K562 (cell line): ENCODE measurements at regions not wholly inside any gene's neighbourhood (a gene's known extent, or its start where the extent isn't known, plus 50 kb on each side); places are given as distances from the start of the nearest gene placed in this dataset.

Source experiments
- CEBPB ChIP-seq: fragments of 450-650 bp; IDR thresholded peaks from 2 replicates; pipeline ENCODE4 v1.6.1; 2016; ENCODE audit warnings: missing genetic modification characterization, missing compliant biosample characterization
- MBD1 ChIP-seq: fragments of 250-450 bp; sonication (Bioruptor Pico); IDR thresholded peaks from 2 replicates; pipeline ENCODE4 v1.8.0; 2022; ENCODE audit warnings: inconsistent platforms
- SREBF2 ChIP-seq: sonication (generic); formaldehyde crosslinking; IDR thresholded peaks from 2 replicates; pipeline ENCODE4 v1.4.0; 2020; ENCODE audit warnings: mild to moderate bottlenecking, missing genetic modification reagents
- TARDBP ChIP-seq: fragments of 450-650 bp; IDR thresholded peaks from 2 replicates; pipeline ENCODE4 v1.6.1; 2016
- TRIM24 ChIP-seq, 2 experiments: fragments of 450-650 bp; IDR thresholded peaks; 2 replicates each; pipeline ENCODE4 v1.6.1; 2016
- ZNF609 ChIP-seq: sonication (generic); formaldehyde crosslinking; IDR thresholded peaks from 2 replicates; pipeline ENCODE4 v1.8.1; 2023; ENCODE audit warnings: missing genetic modification reagents, mild to moderate bottlenecking, borderline replicate concordance

- TF ChIP-seq CEBPB (no peak), TARDBP (no peak), SREBF2 (CRISPR knock-in tag) (no peak), ZNF609 (CRISPR knock-in tag) (no peak), TRIM24 (IDR thresholded peaks at IDR 0.05) (no peak), MBD1 (CRISPR knock-in tag) (no peak)
These were observed 76.2 kb upstream of the LARS2 start for GRCh38 chr3:45311953-45312801.
